ENCODE measurements at regions not wholly inside any gene's neighbourhood (a gene's known extent, or its start where the extent isn't known, plus 50 kb on each side); places are given as distances from the start of the nearest gene placed in this dataset.

DNA sequence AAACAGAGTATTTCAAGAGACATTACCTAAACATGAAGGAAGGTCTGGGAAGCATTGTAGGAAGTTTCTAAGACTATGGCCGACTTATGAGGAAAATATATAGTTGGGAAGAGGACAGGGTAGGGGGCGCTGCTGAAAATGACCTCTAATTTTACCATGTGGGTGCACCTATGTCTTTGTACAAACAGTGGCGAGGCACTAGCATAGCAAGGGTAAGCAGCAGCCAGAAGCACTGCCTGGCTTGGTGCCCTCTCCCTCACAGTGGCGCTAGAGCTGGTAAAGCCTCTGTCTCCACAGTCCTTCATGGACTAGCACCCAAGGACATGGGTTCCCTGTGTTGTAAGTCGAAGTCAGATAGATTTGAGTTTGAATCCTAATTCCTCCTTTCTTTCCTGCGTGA lies 461.2 kb downstream of the INHBA start:
- Mint-ChIP-seq H3K27me3 (ENCODE audit: low read depth) (peaks cover 58% of the 10 kb centered on the region), H3K9me3 (no peaks in the 10 kb centered on the region)

DNA sequence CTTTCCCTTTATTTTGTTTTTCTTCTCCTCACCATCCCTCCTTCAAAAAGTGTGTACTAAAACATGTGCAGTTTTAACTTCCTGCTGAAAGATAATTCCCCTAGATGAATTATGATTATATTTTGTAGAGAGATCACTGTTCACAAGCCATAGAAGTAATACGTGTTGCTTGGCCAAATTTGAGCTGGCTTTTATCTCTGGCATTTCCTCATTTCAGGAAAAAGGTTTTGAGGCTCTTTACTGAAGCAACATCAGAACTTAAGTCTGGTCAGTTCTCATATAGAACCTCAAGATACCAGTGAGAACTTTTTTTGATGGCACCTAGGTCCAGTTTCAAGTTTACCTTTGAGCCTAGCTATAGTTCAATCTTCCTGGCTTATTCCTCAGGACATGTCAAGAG lies 463.3 kb downstream of the INHBA start:
- no peak for TF ChIP-seq CTCF (conservative IDR thresholded peaks at IDR 0.05)
- Mint-ChIP-seq H3K4me1 (peaks cover 4% of the 10 kb centered on the region), H3K27ac (ENCODE audit: unreplicated experiment) (no peak overlapping the region), H3K4me3 (no peak overlapping the region), H3K9me3 (no peaks in the 10 kb centered on the region), H3K27me3 (ENCODE audit: low read depth) (peaks cover 39% of the 10 kb centered on the region), H3K36me3 (ENCODE audit: low read depth) (no peaks in the 10 kb centered on the region)
- DNase-seq (ENCODE audit: low read depth, low spot score), result no peak

More for the DNA sequence above, 461.2 kb downstream of the INHBA start:
- Mint-ChIP-seq H3K36me3 (ENCODE audit: low read depth) (no peaks in the 10 kb centered on the region), H3K4me1 (peaks cover 4% of the 10 kb centered on the region), H3K4me3 (no peak overlapping the region), H3K27ac (ENCODE audit: unreplicated experiment) (no peak overlapping the region)
- DNase-seq (ENCODE audit: low read depth, low spot score), result no peak
- no peak for TF ChIP-seq CTCF (conservative IDR thresholded peaks at IDR 0.05)

DNA sequence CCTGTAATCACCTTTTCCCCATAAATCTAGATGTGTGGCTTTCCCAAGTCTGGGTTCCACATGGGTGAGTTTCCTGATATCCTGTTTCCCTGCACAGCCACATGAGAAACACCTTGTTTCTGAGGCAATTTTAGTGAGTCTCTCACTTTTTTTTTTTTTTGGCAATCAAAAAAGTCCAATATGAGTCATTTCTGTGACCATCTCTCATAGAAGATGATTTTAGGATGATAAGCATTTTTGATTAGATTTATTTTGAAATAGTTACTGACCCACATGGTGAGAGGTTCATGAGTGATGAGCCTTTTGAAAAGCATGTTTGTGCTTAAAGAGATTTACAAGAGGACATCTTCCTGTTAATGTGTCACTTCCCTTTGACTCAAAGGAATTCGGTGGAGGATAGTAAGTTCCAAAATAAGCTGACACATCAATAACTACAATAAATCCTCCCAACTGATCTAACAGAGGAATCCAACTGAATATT lies 464.0 kb downstream of the INHBA start:
- Mint-ChIP-seq H3K36me3 (ENCODE audit: low read depth) (no peaks in the 10 kb centered on the region), H3K27me3 (ENCODE audit: low read depth) (peaks cover 33% of the 10 kb centered on the region), H3K9me3 (no peaks in the 10 kb centered on the region), H3K4me1 (no peaks in the 10 kb centered on the region), H3K27ac (ENCODE audit: unreplicated experiment) (no peak overlapping the region), H3K4me3 (no peak overlapping the region)
- no peak for DNase-seq (ENCODE audit: low read depth, low spot score)
- no peak for TF ChIP-seq CTCF (conservative IDR thresholded peaks at IDR 0.05)

- Mint-ChIP-seq H3K4me3 (no peak overlapping the region), H3K36me3 (ENCODE audit: low read depth) (no peaks in the 10 kb centered on the region), H3K27ac (ENCODE audit: unreplicated experiment) (peak overlapping the region; percentile 2), H3K4me1 (no peaks in the 10 kb centered on the region), H3K27me3 (ENCODE audit: low read depth) (peaks cover 33% of the 10 kb centered on the region), H3K9me3 (no peaks in the 10 kb centered on the region)
- TF ChIP-seq CTCF (conservative IDR thresholded peaks at IDR 0.05), result no peak
- no peak for DNase-seq (ENCODE audit: low read depth, low spot score)
Measured at GRCh38 chr7:41237956-41238355, 464.9 kb downstream of the INHBA start.

- Mint-ChIP-seq H3K27ac (ENCODE audit: unreplicated experiment) (no peak overlapping the region), H3K4me1 (no peaks in the 10 kb centered on the region), H3K27me3 (ENCODE audit: low read depth) (no peaks in the 10 kb centered on the region), H3K4me3 (no peak overlapping the region), H3K9me3 (peaks cover 20% of the 10 kb centered on the region), H3K36me3 (ENCODE audit: low read depth) (peaks cover 7% of the 10 kb centered on the region)
- DNase-seq (ENCODE audit: low read depth, low spot score), result no peak
- no peak for TF ChIP-seq CTCF (conservative IDR thresholded peaks at IDR 0.05)
Measured at GRCh38 chr7:41232086-41232485, 470.8 kb downstream of the INHBA start.

All from neural crest cell (in vitro differentiated cells).